KMS-11 (cell line): ENCODE measurements at regions not wholly inside any gene's neighbourhood (a gene's known extent, or its start where the extent isn't known, plus 50 kb on each side); places are given as distances from the start of the nearest gene placed in this dataset.
"Not testable (repeated sequence)": the region's sequence is repeated elsewhere in the genome, so short reads cannot be mapped to it uniquely, and the experiment has no call there.

Experiments
- H2AFZ ChIP-seq: fragments of 200-600 bp; sonication (generic); 2 replicates; pipeline ENCODE4 v1.6.1; 2016; ENCODE audit warnings: antibody characterized with exemption, mixed run types, low read depth
- H3K27ac ChIP-seq: fragments of 200-600 bp; sonication (generic); 2 replicates; pipeline ENCODE4 v1.6.1; 2016; ENCODE audit warnings: mild to moderate bottlenecking, mixed run types
- H3K27me3 ChIP-seq: fragments of 200-600 bp; sonication (generic); 2 replicates; pipeline ENCODE4 v1.6.1; 2017; ENCODE audit warnings: mild to moderate bottlenecking, low read depth, mixed run types, moderate library complexity; ENCODE audit not compliant: insufficient read depth
- H3K36me3 ChIP-seq: fragments of 200-600 bp; sonication (generic); 2 replicates; pipeline ENCODE4 v1.6.1; 2017; ENCODE audit warnings: mild to moderate bottlenecking, mixed run types; ENCODE audit not compliant: insufficient read depth
- H3K4me1 ChIP-seq: fragments of 200-600 bp; sonication (generic); 2 replicates; pipeline ENCODE4 v1.6.1; 2016; ENCODE audit warnings: mild to moderate bottlenecking, low read depth, mixed run types; ENCODE audit not compliant: poor library complexity, severe bottlenecking
- H3K4me2 ChIP-seq: fragments of 200-600 bp; sonication (generic); 2 replicates; pipeline ENCODE4 v1.7.0; 2016; ENCODE audit warnings: mild to moderate bottlenecking, mixed run types
- H3K4me3 ChIP-seq: fragments of 200-600 bp; sonication (generic); IDR thresholded peaks from 2 replicates; pipeline ENCODE4 v1.6.1; 2017; ENCODE audit warnings: low read depth, low read length, mixed read lengths; ENCODE audit not compliant: insufficient read depth
- H3K79me2 ChIP-seq: fragments of 200-600 bp; sonication (generic); 2 replicates; pipeline ENCODE4 v1.6.1; 2016; ENCODE audit warnings: low read depth, mixed run types; ENCODE audit not compliant: insufficient read depth
- H3K9ac ChIP-seq: fragments of 200-600 bp; sonication (generic); 2 replicates; pipeline ENCODE4 v1.6.1; 2016; ENCODE audit warnings: mild to moderate bottlenecking, mixed run types
- H4K20me1 ChIP-seq: fragments of 200-600 bp; sonication (generic); 2 replicates; pipeline ENCODE4 v1.6.1; 2016; ENCODE audit warnings: mild to moderate bottlenecking, mixed run types; ENCODE audit not compliant: insufficient read depth
- CTCF ChIP-seq: fragments of 200-600 bp; sonication (generic); conservative IDR thresholded peaks from 2 replicates; pipeline ENCODE4 v1.6.1; 2017; ENCODE audit warnings: low read depth, mild to moderate bottlenecking, antibody characterized with exemption, low read length, moderate library complexity, mixed read lengths

GRCh38 chr6:84998223-84998622 lies 233.8 kb upstream of the TBX18 start:
- no peak overlapping the region for H2AFZ ChIP-seq
- H3K4me3 ChIP-seq: no peak overlapping the region
- no peak overlapping the region for H3K27ac ChIP-seq
- no peaks in the 10 kb centered on the region for H3K4me1 ChIP-seq
- no peak overlapping the region for H3K4me2 ChIP-seq
- TF ChIP-seq CTCF: no peak
- no peaks in the 10 kb centered on the region for H4K20me1 ChIP-seq
- no peaks in the 10 kb centered on the region for H3K79me2 ChIP-seq
- H3K27me3 ChIP-seq: no peaks in the 10 kb centered on the region
- no peak overlapping the region for H3K9ac ChIP-seq
- no peaks in the 10 kb centered on the region for H3K36me3 ChIP-seq

GRCh38 chr6:84988766-84989165 lies 224.4 kb upstream of the TBX18 start:
- not testable (repeated sequence) for H3K4me1 ChIP-seq, H3K36me3 ChIP-seq, H3K27ac ChIP-seq, H3K4me3 ChIP-seq, H3K4me2 ChIP-seq, H3K9ac ChIP-seq, H3K79me2 ChIP-seq, H3K27me3 ChIP-seq, H2AFZ ChIP-seq, H4K20me1 ChIP-seq

GRCh38 chr6:84985490-84985889 lies 221.1 kb upstream of the TBX18 start:
- not testable (repeated sequence) for H3K4me1 ChIP-seq, H3K4me2 ChIP-seq

GRCh38 chr6:84979541-84979940 lies 215.1 kb upstream of the TBX18 start:
- no peak for TF ChIP-seq CTCF
- Histone ChIP-seq H2AFZ (no peak overlapping the region), H3K4me3 (no peak overlapping the region), H3K4me1 (no peaks in the 10 kb centered on the region), H3K79me2 (no peaks in the 10 kb centered on the region), H3K4me2 (no peak overlapping the region), H3K27ac (no peak overlapping the region), H3K9ac (no peak overlapping the region), H4K20me1 (no peaks in the 10 kb centered on the region), H3K36me3 (no peaks in the 10 kb centered on the region), H3K27me3 (no peaks in the 10 kb centered on the region)

More at GRCh38 chr6:84985490-84985889, 221.1 kb upstream of the TBX18 start:
- not testable (repeated sequence) for H3K27ac ChIP-seq, H4K20me1 ChIP-seq, H3K9ac ChIP-seq, H2AFZ ChIP-seq, H3K4me3 ChIP-seq, H3K36me3 ChIP-seq, H3K79me2 ChIP-seq, H3K27me3 ChIP-seq

DNA sequence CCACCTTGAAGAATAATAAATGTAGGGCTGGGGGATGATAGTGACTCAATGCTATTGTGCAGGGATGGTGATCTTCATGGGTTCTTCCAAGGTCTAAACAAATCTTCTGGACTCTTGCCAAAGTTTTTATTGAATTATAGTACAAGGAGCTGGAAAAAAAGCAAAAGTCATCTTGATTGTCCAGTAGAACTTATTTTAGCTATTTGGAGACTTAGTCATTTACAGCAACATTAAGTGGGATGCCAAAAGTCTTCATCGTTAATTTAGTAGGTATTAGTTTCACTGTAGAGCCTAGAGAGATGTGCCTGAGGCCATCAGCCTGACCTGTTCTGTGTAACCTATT lies 212.9 kb upstream of the TBX18 start:
- no peaks in the 10 kb centered on the region for H3K36me3 ChIP-seq
- H3K4me3 ChIP-seq: no peak overlapping the region
- H3K4me1 ChIP-seq: no peaks in the 10 kb centered on the region
- H4K20me1 ChIP-seq: no peaks in the 10 kb centered on the region
- no peak for TF ChIP-seq CTCF
- H3K79me2 ChIP-seq: no peaks in the 10 kb centered on the region
- no peak overlapping the region for H3K9ac ChIP-seq
- H3K4me2 ChIP-seq: no peak overlapping the region
- no peaks in the 10 kb centered on the region for H3K27me3 ChIP-seq
- H3K27ac ChIP-seq: no peak overlapping the region
- no peak overlapping the region for H2AFZ ChIP-seq
